ENCODE measurements at regions not wholly inside any gene's neighbourhood (a gene's known extent, or its start where the extent isn't known, plus 50 kb on each side); places are given as distances from the start of the nearest gene placed in this dataset.

- no peak overlapping the region for H3K27ac ChIP-seq
- no peaks in the 10 kb centered on the region for H3K9me3 ChIP-seq
- H3K27me3 ChIP-seq, result no peaks in the 10 kb centered on the region
- ATAC-seq (no peak), DNase-seq (no peak)
- no peaks in the 10 kb centered on the region for H3K36me3 ChIP-seq
- intact Hi-C loops (cut with DNase I; ENCODE audit: low total_unique reads) (no loop called here), in situ Hi-C loops (cut with MboI; ENCODE audit: low sequenced_read_pairs in 4 of 4) (no loop called here)
- H3K4me3 ChIP-seq, result no peak overlapping the region
- TF ChIP-seq CTCF (IDR thresholded peaks at IDR 0.05 in 4 of 5, conservative IDR thresholded peaks at IDR 0.05 in 1 of 5), result no peak
- no peak for TF ChIP-seq POLR2A (IDR thresholded peaks at IDR 0.05)
- H3K4me1 ChIP-seq, result no peaks in the 10 kb centered on the region
These were observed 185.3 kb upstream of the PREP start for GRCh38 chr6:105588123-105588710.

- H3K4me3 ChIP-seq, result no peak overlapping the region
- ATAC-seq (no peak), DNase-seq (no peak)
- in situ Hi-C loops (cut with MboI; ENCODE audit: low sequenced_read_pairs in 4 of 4), result no loop called here
- no peak overlapping the region for H3K27ac ChIP-seq
- intact Hi-C loops (cut with DNase I; ENCODE audit: low total_unique reads), result no loop called here
- H3K27me3 ChIP-seq, result no peaks in the 10 kb centered on the region
- no peaks in the 10 kb centered on the region for H3K36me3 ChIP-seq
- TF ChIP-seq POLR2A (IDR thresholded peaks at IDR 0.05), result no peak
- TF ChIP-seq CTCF (IDR thresholded peaks at IDR 0.05 in 4 of 5, conservative IDR thresholded peaks at IDR 0.05 in 1 of 5), result no peak
- no peaks in the 10 kb centered on the region for H3K9me3 ChIP-seq
- no peaks in the 10 kb centered on the region for H3K4me1 ChIP-seq
These were observed 184.7 kb upstream of the PREP start for GRCh38 chr6:105587349-105588122.

GRCh38 chr6:105578179-105578707, 175.4 kb upstream of the PREP start:
- TF ChIP-seq CTCF (IDR thresholded peaks at IDR 0.05 in 4 of 5, conservative IDR thresholded peaks at IDR 0.05 in 1 of 5), result no peak
- TF ChIP-seq POLR2A (IDR thresholded peaks at IDR 0.05), result no peak
- Histone ChIP-seq H3K36me3 (no peaks in the 10 kb centered on the region), H3K4me3 (no peak overlapping the region), H3K9me3 (no peaks in the 10 kb centered on the region), H3K4me1 (no peaks in the 10 kb centered on the region), H3K27me3 (no peaks in the 10 kb centered on the region), H3K27ac (no peak overlapping the region)
- intact Hi-C loops (cut with DNase I; ENCODE audit: low total_unique reads) (no loop called here), in situ Hi-C loops (cut with MboI; ENCODE audit: low sequenced_read_pairs in 4 of 4) (no loop called here)
- no peak for DNase-seq
- ATAC-seq, result no peak

- Histone ChIP-seq H3K4me1 (no peaks in the 10 kb centered on the region), H3K27ac (no peak overlapping the region), H3K9me3 (no peaks in the 10 kb centered on the region), H3K27me3 (no peaks in the 10 kb centered on the region), H3K36me3 (no peaks in the 10 kb centered on the region), H3K4me3 (no peak overlapping the region)
- in situ Hi-C loops (cut with MboI; ENCODE audit: low sequenced_read_pairs in 4 of 4), result no loop called here
- DNase-seq, result no peak
- no peak for ATAC-seq
- intact Hi-C loops (cut with DNase I; ENCODE audit: low total_unique reads), result no loop called here
- TF ChIP-seq POLR2A (IDR thresholded peaks at IDR 0.05) (no peak), CTCF (IDR thresholded peaks at IDR 0.05 in 4 of 5, conservative IDR thresholded peaks at IDR 0.05 in 1 of 5) (no peak)
These were observed 170.7 kb upstream of the PREP start for GRCh38 chr6:105573556-105573955.

Data from gastrocnemius medialis (tissue), 4 donors.